Ovary (tissue), 7 donors: ENCODE measurements at regions not wholly inside any gene's neighbourhood (a gene's known extent, or its start where the extent isn't known, plus 50 kb on each side); places are given as distances from the start of the nearest gene placed in this dataset.

Source experiments
- DNase-seq, 5 donors: peaks; one replicate each; pipeline ENCODE4 v3.0.0-alpha.2; 2019 to 2020
- H3K27ac ChIP-seq, 2 donors: fragments of 200-600 bp; one replicate each; pipeline versions ENCODE4 v1.5.1 to v1.8.0; 2019 to 2022
- H3K27me3 ChIP-seq: fragments of 200-600 bp; one replicate; pipeline ENCODE4 v1.8.0; 2022
- H3K36me3 ChIP-seq: fragments of 200-600 bp; sonication (generic); one replicate; pipeline ENCODE4 v1.5.1; 2019
- H3K4me1 ChIP-seq: one replicate; pipeline ENCODE4 v1.8.1; 2013; ENCODE audit warnings: mild to moderate bottlenecking, moderate library complexity; ENCODE audit not compliant: insufficient read depth
- H3K4me3 ChIP-seq: fragments of 200-600 bp; sonication (generic); one replicate; pipeline ENCODE4 v1.5.1; 2017
- H3K9me3 ChIP-seq, 2 donors: fragments of 200-600 bp in 1 of 2; sonication (generic) in 1 of 2; one replicate each; pipeline versions ENCODE4 v1.5.1 to v1.8.1; 2013 to 2019; ENCODE audit warnings: mild to moderate bottlenecking in 1 of 2, moderate library complexity in 1 of 2
- EP300 ChIP-seq: sonication (generic); formaldehyde crosslinking; IDR thresholded peaks from one replicate; pipeline ENCODE4 v1.6.1; 2017; ENCODE audit warnings: antibody characterized with exemption
- POLR2A ChIP-seq: fragments of 450-650 bp; IDR thresholded peaks from one replicate; pipeline ENCODE4 v1.6.1; 2017; ENCODE audit warnings: antibody characterized with exemption, mild to moderate bottlenecking, moderate library complexity
- WGBS, 3 donors: extraction: QIAGEN DNeasy Blood & Tissue Kit in 1 of 3; methylation state at CpG; one replicate each; pipeline versions ENCODE4 v1.1.5 to v1.1.7; 2013 to 2017; 5-methylcytosine and 5-hydroxymethylcytosine counted together
- intact Hi-C, 4 donors: fragments of 100-400 bp; cut with DNase I; formaldehyde crosslinking; loops; one replicate each; pipeline versions ENCODE4 v1.11.0 to v1.15.1; 2022 to 2023
- TF ChIP-seq, protein P1 (sequence below), 3 donors: fragments of 450-650 bp in 2 of 3; fragments of 200-600 bp in 1 of 3; IDR thresholded peaks; one replicate each; pipeline versions ENCODE4 v1.5.1 to v1.8.0; 2016 to 2022; ENCODE audit warnings: antibody characterized with exemption in 3 of 3, mild to moderate bottlenecking in 1 of 3
- donor health status: DM: no; HTN: no; CAD: no; lungs with moderate emphysema.
- donor health status: DM: no; HTN: no; CAD: no.
- donor health status: Bipolar disorder and iron deficiency.
- donor health status: DM: no; HTN: no; CAD: no.
- donor health status: DM: yes; HTN: yes; CAD: no.

DNA sequence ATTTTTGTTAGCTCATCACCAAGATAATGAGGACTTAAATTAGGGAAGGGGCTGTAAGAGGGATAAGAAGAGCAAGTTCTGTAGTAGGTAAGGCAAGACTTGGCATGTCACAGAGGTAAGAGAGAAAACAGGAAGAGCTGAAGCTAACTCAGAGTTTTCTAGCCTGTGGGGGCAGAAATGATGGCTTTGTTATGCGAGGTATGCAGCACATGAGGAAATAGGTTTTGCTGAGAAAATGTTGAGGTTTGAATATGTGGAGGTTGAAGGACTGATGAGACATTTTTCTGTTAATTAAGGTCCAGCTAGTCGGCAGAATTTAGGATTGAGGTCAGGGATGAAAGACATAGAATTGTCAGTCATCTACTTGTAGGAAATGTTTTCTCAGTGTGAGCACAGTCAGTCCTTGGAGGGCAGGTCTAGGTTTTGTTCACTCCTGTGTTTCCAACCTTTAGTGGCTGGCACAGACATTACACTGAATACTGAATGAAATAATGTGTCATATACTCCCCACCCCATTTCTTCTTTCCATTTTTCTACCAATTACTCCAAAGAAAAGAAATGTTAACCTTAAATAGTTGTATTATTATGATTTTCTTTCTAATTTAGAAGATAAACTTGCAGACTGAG, 154.0 kb upstream of the AADAT start:
- Histone ChIP-seq H3K4me3 (no peak overlapping the region), H3K4me1 (no peaks in the 10 kb centered on the region), H3K36me3 (no peaks in the 10 kb centered on the region), H3K27me3 (no peaks in the 10 kb centered on the region), H3K27ac (no peak overlapping the region), H3K9me3 (no peaks in the 10 kb centered on the region)
- TF ChIP-seq POLR2A, result no peak
- TF ChIP-seq EP300, result no peak
- TF ChIP-seq, protein P1, sequence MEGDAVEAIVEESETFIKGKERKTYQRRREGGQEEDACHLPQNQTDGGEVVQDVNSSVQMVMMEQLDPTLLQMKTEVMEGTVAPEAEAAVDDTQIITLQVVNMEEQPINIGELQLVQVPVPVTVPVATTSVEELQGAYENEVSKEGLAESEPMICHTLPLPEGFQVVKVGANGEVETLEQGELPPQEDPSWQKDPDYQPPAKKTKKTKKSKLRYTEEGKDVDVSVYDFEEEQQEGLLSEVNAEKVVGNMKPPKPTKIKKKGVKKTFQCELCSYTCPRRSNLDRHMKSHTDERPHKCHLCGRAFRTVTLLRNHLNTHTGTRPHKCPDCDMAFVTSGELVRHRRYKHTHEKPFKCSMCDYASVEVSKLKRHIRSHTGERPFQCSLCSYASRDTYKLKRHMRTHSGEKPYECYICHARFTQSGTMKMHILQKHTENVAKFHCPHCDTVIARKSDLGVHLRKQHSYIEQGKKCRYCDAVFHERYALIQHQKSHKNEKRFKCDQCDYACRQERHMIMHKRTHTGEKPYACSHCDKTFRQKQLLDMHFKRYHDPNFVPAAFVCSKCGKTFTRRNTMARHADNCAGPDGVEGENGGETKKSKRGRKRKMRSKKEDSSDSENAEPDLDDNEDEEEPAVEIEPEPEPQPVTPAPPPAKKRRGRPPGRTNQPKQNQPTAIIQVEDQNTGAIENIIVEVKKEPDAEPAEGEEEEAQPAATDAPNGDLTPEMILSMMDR (IDR thresholded peaks at IDR 0.05), result no peak
- DNase-seq, result no peak
- 38 to 45% (median 39%) methylated on average over 2 of the region's 2 CpGs for WGBS, 3 donors
- intact Hi-C loops, result no loop called here

DNA sequence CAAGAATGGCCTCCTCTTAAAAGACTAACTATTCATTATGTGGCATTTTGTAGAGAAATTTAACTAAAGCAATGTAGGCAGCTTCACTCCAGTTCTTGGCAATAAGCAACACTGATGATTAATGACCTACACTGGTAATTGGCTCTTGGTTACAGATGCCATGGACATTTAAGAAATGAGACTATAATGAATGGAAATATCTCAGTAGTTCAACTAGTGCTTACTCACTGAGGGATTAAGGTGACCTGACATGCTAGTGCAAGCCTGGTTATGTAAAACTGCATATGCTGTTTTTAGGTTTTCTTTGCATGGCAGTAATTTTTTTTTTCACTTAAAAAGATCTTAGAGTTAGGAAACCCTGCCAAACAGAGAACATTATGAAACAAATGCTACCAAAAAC, 152.7 kb upstream of the AADAT start:
- Histone ChIP-seq H3K36me3 (no peaks in the 10 kb centered on the region), H3K4me3 (no peak overlapping the region), H3K27ac (no peak overlapping the region), H3K27me3 (no peaks in the 10 kb centered on the region), H3K9me3 (no peaks in the 10 kb centered on the region), H3K4me1 (no peaks in the 10 kb centered on the region)
- intact Hi-C loops, result no loop called here
- TF ChIP-seq EP300 (no peak), POLR2A (no peak)
- TF ChIP-seq, protein P1 (IDR thresholded peaks at IDR 0.05), result no peak
- DNase-seq, result no peak

DNA sequence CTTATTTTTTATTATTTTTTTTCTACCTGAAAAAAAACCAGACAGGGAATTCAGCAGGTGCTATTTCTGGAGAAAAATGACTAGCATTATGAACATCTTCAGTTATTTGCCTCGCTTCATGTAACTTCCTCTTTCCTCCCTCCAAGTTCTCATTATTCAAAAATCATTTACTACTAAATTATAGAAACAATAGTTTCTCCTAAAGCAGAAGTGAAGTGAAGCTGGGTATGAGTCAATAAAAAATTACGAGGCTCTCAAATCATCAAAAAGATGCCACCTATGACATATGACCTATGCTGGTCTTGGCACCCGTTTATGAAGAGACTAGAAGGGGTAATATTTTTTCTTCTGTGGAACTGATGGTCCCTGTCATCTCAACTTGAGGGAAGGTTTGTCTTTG, 145.0 kb upstream of the AADAT start:
- no peaks in the 10 kb centered on the region for H3K27me3 ChIP-seq
- no peak for TF ChIP-seq POLR2A
- no peak for TF ChIP-seq EP300
- TF ChIP-seq, protein P1 (IDR thresholded peaks at IDR 0.05), result no peak
- H3K36me3 ChIP-seq, result no peaks in the 10 kb centered on the region
- no peaks in the 10 kb centered on the region for H3K4me1 ChIP-seq
- no peaks in the 10 kb centered on the region for H3K9me3 ChIP-seq
- DNase-seq, result no peak
- no peak overlapping the region for H3K27ac ChIP-seq
- intact Hi-C loops, result no loop called here
- H3K4me3 ChIP-seq, result no peak overlapping the region
- WGBS, 3 donors, result 76 to 78% (median 78%) methylated on average over 3 of the region's 3 CpGs

DNA sequence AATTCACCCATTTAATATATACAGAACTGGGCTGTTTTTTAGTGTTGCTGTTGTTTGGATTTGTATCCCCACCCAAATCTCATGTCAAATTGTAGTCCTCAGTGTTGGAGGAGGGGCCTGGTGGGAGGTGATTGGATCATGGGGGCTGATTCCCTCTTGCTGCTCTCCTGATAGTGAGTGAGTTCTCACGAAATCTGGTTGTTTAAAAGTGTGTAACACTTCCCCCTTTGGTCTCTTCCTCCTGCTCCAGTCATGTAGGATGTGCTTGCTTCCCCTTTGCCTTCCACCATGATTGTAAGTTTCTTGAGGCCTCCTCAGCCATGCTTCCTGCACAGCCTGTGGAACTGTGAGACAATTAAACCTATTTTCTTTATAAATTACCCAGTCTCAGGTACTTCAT, 141.6 kb upstream of the AADAT start:
- TF ChIP-seq, protein P1 (IDR thresholded peaks at IDR 0.05), result no peak
- TF ChIP-seq POLR2A (no peak), EP300 (no peak)
- Histone ChIP-seq H3K36me3 (no peaks in the 10 kb centered on the region), H3K4me1 (no peaks in the 10 kb centered on the region), H3K9me3 (no peaks in the 10 kb centered on the region), H3K4me3 (no peak overlapping the region), H3K27me3 (no peaks in the 10 kb centered on the region), H3K27ac (no peak overlapping the region)
- no peak for DNase-seq
- intact Hi-C loops, result no loop called here
- WGBS, 3 donors, result 38 to 59% (median 45%) methylated on average over 1 of the region's 1 CpG
